Nephron progenitor cell (in vitro differentiated cells): ENCODE measurements at regions not wholly inside any gene's neighbourhood (a gene's known extent, or its start where the extent isn't known, plus 50 kb on each side); places are given as distances from the start of the nearest gene placed in this dataset.

Experiments
- DNase-seq: peaks from one replicate; pipeline ENCODE4 v3.0.0; 2021
- H3K27ac Mint-ChIP-seq: 2 replicates; pipeline ENCODE4 v1.8.0; 2021; ENCODE audit warnings: mild to moderate bottlenecking, moderate library complexity, mixed read lengths
- H3K27me3 Mint-ChIP-seq: 2 replicates; pipeline ENCODE4 v1.8.0; 2021; ENCODE audit warnings: mild to moderate bottlenecking, low read depth, mixed read lengths; ENCODE audit not compliant: poor library complexity
- H3K36me3 Mint-ChIP-seq: 2 replicates; pipeline ENCODE4 v1.8.0; 2021; ENCODE audit warnings: low read depth, mixed read lengths
- H3K4me1 Mint-ChIP-seq: 2 replicates; pipeline ENCODE4 v1.8.0; 2021; ENCODE audit warnings: mixed read lengths
- H3K4me3 Mint-ChIP-seq: 2 replicates; pipeline ENCODE4 v1.8.0; 2021; ENCODE audit warnings: mild to moderate bottlenecking, moderate library complexity, mixed read lengths
- H3K9me3 Mint-ChIP-seq: 2 replicates; pipeline ENCODE4 v1.8.0; 2021; ENCODE audit warnings: mild to moderate bottlenecking, moderate library complexity, mixed read lengths
- TF ChIP-seq, protein P1 (sequence below): fragments of 200-600 bp; sonication (generic); IDR thresholded peaks from 2 replicates; pipeline ENCODE4 v1.5.0; 2021; ENCODE audit warnings: antibody characterized with exemption

DNA sequence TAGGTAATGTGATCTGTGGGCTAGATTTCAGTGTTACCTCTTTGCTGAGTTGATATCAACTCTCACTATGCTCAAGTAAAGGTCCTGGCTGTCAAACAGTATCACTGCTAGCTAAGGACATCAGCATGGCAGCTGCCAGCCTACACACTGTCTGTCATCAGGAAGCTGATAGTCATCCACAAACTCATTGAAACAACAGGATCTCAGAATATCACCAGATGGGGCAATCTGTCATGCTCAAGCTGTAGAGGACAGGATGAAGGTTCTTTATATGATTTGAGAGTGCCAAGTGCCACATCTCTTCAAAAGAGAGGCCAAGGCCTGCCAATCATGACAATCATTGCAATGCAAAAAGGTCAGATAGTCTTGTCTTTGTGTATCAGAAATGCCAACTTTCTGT, 811.5 kb upstream of the SEL1L start:
- H3K36me3 Mint-ChIP-seq: no peaks in the 10 kb centered on the region
- H3K27ac Mint-ChIP-seq: no peak overlapping the region
- H3K4me3 Mint-ChIP-seq: no peak overlapping the region
- no peaks in the 10 kb centered on the region for H3K4me1 Mint-ChIP-seq
- peaks cover 9% of the 10 kb centered on the region for H3K9me3 Mint-ChIP-seq
- DNase-seq: no peak
- H3K27me3 Mint-ChIP-seq: peaks cover under 1% of the 10 kb centered on the region
- TF ChIP-seq, protein P1, sequence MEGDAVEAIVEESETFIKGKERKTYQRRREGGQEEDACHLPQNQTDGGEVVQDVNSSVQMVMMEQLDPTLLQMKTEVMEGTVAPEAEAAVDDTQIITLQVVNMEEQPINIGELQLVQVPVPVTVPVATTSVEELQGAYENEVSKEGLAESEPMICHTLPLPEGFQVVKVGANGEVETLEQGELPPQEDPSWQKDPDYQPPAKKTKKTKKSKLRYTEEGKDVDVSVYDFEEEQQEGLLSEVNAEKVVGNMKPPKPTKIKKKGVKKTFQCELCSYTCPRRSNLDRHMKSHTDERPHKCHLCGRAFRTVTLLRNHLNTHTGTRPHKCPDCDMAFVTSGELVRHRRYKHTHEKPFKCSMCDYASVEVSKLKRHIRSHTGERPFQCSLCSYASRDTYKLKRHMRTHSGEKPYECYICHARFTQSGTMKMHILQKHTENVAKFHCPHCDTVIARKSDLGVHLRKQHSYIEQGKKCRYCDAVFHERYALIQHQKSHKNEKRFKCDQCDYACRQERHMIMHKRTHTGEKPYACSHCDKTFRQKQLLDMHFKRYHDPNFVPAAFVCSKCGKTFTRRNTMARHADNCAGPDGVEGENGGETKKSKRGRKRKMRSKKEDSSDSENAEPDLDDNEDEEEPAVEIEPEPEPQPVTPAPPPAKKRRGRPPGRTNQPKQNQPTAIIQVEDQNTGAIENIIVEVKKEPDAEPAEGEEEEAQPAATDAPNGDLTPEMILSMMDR: no peak

DNA sequence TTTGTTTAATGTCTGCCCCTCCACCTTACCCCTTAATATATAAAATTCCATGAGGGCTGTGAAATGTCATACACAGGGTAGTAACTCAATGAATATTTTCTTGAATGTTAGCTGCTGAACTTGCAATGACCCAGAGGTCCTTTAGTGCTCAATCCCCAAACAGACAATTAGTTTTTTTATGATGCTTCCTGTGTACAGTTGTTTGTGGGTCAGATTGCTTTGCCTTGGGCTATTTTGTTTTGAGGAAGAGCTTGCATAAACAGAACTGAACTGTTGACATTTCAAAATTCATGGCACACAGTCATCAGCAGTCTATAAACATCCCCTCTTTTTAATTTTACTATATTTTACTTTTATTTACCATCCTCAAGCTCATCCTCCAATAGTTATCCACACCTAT, 820.5 kb upstream of the SEL1L start:
- Mint-ChIP-seq H3K4me3 (no peak overlapping the region), H3K9me3 (peaks cover 20% of the 10 kb centered on the region), H3K4me1 (no peaks in the 10 kb centered on the region), H3K27me3 (peaks cover 6% of the 10 kb centered on the region), H3K36me3 (no peaks in the 10 kb centered on the region), H3K27ac (no peak overlapping the region)
- TF ChIP-seq, protein P1: no peak
- DNase-seq: no peak

DNA sequence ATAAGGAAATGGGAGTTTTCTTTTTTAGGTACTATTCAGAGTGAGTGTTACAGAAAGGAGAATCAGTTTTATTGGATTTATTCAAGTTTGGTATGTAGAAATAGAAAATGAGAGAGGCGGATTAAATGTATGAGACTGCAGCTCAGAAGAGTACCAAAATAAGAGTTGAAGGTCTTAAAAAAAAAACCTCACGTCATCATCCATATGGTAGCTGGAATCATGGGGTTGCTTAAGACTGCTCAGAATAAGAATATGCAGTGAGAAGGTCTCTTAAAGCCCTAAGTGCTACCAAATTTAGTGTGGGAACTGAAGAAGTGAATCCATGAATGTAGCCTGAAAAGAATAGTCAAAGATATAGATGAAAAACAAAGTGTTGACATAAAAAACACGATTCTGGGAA, 825.5 kb upstream of the SEL1L start:
- TF ChIP-seq, protein P1: no peak
- peaks cover 6% of the 10 kb centered on the region for H3K27me3 Mint-ChIP-seq
- no peak overlapping the region for H3K27ac Mint-ChIP-seq
- no peak overlapping the region for H3K4me3 Mint-ChIP-seq
- H3K9me3 Mint-ChIP-seq: peaks cover 13% of the 10 kb centered on the region
- H3K4me1 Mint-ChIP-seq: no peaks in the 10 kb centered on the region
- no peaks in the 10 kb centered on the region for H3K36me3 Mint-ChIP-seq
- DNase-seq: no peak

DNA sequence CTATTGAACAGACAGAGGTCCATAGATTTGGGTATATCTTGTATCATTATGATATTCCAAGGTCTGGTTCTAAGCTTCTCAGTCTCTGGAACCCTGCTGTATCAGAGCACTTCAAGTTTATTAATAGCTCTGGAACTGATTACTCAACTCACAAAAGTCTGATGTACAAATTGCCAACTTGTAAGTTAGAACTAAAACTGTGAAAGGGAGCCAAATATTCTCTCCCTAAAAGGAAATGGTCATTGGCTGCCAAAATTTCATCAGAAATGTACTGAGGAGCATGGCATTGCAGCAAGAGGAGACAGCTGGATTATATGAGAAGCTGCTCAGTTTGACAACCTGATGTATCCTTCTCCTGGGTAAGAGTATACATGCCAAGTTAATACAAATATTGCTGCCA, 828.8 kb upstream of the SEL1L start:
- no peak overlapping the region for H3K4me3 Mint-ChIP-seq
- H3K27me3 Mint-ChIP-seq: peaks cover 6% of the 10 kb centered on the region
- H3K36me3 Mint-ChIP-seq: no peaks in the 10 kb centered on the region

DNA sequence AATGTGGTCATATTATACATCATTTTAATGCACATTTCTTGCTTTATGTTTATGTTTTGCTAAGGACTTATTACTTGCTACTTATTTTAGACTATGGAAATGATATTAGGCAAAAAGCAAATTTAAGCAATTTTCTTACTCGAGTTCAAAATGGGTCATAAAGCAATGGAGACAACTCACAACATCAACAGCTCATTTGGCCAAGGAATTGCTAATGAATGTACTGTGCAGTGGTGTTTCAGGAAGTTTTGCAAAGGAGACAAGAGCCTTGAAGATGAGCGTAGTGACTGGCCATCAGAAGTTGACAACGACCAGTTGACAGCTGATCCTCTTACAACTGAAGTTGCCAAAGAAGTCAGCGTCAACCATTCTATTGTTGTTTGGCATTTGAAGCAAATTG, 831.8 kb upstream of the SEL1L start:
- no peaks in the 10 kb centered on the region for H3K36me3 Mint-ChIP-seq
- no peaks in the 10 kb centered on the region for H3K9me3 Mint-ChIP-seq
- no peak for DNase-seq
- H3K4me1 Mint-ChIP-seq: no peaks in the 10 kb centered on the region
- no peak overlapping the region for H3K4me3 Mint-ChIP-seq
- no peak overlapping the region for H3K27ac Mint-ChIP-seq
- peaks cover 3% of the 10 kb centered on the region for H3K27me3 Mint-ChIP-seq
- TF ChIP-seq, protein P1: no peak

More for the DNA sequence above, 828.8 kb upstream of the SEL1L start:
- no peaks in the 10 kb centered on the region for H3K9me3 Mint-ChIP-seq
- no peak overlapping the region for H3K27ac Mint-ChIP-seq
- H3K4me1 Mint-ChIP-seq: no peaks in the 10 kb centered on the region
- TF ChIP-seq, protein P1: no peak
- DNase-seq: no peak

DNA sequence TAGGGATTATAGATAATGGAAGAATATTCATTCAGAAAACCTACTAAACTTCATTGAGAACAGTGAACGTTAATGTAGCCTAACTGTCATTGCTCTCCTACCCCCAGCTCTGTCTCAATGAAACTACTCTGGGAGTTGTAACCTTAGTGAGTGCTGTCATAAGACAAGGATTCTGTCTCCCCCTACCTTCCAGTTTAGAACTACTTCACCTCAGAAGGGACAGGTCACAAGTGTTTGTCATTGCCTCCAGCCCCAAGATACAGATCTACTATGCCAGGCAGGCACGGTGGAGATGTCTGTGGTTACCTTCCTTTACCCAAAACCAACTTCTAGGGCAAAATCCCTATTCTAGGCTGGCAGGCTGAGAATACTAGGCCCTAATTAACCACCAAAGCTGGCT, 833.1 kb upstream of the SEL1L start:
- TF ChIP-seq, protein P1: no peak
- H3K27me3 Mint-ChIP-seq: peaks cover 3% of the 10 kb centered on the region
- no peak overlapping the region for H3K4me3 Mint-ChIP-seq
- H3K9me3 Mint-ChIP-seq: no peaks in the 10 kb centered on the region
- no peaks in the 10 kb centered on the region for H3K4me1 Mint-ChIP-seq
- H3K36me3 Mint-ChIP-seq: no peaks in the 10 kb centered on the region
- DNase-seq: no peak
- no peak overlapping the region for H3K27ac Mint-ChIP-seq
